GM19372 (cell line): ENCODE measurements at regions not wholly inside any gene's neighbourhood (a gene's known extent, or its start where the extent isn't known, plus 50 kb on each side); places are given as distances from the start of the nearest gene placed in this dataset.
"Not testable (repeated sequence)": the region's sequence is repeated elsewhere in the genome, so short reads cannot be mapped to it uniquely, and the experiment has no call there.

Experiments
- ATAC-seq: cut with Tn5 transposase; IDR thresholded peaks from one replicate; pipeline ENCODE4 v1.9.1; 2021; ENCODE audit warnings: mild to moderate bottlenecking, low read depth, moderate library complexity; ENCODE audit not compliant: unreplicated experiment

DNA sequence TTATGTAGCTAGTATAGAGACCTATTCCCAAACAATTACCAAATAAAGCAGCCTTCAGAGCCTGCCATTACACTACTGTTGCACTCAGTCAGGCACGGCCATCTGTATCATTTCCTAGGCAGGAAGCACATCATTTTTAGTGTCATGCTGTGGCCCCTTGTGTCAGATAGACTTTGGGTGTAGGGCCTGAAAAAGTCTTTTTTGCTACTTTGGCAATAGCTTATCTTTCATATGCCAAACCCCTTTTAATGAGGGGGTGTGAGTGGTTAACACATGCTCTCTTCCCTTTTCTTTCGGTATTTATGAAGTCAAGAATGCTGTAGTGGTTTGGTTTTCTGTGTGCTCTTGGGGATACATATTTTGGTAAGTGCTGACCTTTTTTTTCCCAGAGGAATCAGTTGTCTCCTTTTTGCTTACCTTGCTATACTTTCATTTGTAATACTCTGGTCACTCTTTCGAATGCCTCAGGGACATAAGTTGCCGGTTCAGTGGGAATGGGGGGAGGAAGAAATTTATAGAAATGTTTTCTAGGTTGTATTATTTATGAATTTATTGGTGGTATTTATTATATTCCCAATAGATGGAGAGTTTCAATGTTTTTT, 209.8 kb downstream of the CSNK1G3 start:
- no peak for ATAC-seq

DNA sequence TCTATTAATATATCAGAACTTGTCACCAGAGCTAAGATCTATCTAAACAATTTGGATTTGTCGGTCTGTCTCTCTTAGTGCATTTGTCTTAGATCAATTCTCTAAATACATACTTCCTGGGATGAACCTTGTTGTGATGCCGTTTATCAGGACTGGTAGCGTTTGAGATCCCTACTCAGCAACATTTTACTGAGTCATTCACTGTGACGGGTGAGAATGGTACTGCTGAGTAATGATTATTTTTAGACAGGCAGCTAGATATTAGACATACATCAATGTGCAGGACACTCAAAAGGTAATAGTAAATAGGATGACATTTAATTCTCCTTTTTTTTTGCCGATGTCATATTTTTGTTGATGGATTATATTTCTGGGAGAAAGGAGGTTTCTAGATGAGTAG, 209.0 kb downstream of the CSNK1G3 start:
- no peak for ATAC-seq

DNA sequence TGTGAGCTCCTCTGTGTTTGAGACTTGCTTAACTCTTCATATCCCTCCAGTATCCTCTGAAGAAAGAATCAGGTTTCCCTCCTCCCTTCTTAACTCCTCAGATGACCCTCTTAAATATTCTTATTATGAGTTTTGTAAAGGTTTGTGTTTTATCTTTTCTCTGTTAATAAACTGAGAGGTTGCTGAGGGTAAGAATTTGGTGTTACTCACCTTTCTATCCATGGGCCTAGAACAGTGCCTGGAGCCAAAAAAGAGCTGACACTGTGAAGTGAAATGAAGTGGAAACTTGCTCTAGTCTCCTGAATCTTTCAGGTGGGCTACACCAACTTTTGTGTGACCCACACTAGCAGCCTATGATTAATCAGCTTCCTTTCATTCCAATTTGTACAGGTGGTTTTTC, 208.4 kb downstream of the CSNK1G3 start:
- no peak for ATAC-seq

DNA sequence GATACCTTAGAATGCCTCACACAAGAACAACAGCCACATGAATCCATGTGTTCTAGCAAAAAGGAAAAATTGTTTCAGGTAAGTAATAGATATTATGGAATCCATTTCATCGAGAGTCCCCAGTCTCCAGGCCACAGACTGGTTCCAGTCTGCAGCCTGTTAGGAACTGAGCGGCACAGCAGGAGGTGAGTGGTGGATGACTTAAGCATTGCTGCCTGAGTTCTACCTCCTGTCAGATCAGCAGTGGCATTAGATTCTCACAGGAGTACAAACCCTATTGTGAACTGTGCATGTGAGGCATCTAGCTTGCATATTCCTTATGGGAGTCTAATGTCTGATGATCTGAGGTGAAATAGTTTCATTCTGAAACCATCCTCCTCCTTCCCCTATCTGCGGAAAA, 207.0 kb downstream of the CSNK1G3 start:
- ATAC-seq: no peak

DNA sequence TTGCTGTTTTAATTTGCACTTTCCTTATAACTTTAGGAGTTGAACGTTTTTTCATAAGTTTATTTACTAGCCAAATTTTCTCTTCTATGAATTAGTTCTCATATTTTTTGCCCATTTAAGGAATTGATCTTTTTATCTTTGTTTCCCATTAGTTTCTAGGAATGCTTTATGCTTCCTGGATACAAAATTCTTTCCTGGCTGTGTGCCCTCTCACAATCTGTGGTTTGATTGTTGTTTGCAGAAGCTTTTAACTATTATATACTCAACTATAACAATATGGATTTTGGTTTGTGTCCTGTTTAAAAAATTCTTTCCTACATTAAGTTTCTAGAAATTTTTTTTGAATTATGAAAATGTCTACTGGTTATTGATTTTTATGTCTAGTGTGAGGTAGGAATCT, 206.3 kb downstream of the CSNK1G3 start:
- ATAC-seq: no peak

GRCh38 chr5:123717139-123717538, 205.2 kb downstream of the CSNK1G3 start:
- no peak for ATAC-seq

- no peak for ATAC-seq
Measured at GRCh38 chr5:123710031-123710430, 198.1 kb downstream of the CSNK1G3 start.

DNA sequence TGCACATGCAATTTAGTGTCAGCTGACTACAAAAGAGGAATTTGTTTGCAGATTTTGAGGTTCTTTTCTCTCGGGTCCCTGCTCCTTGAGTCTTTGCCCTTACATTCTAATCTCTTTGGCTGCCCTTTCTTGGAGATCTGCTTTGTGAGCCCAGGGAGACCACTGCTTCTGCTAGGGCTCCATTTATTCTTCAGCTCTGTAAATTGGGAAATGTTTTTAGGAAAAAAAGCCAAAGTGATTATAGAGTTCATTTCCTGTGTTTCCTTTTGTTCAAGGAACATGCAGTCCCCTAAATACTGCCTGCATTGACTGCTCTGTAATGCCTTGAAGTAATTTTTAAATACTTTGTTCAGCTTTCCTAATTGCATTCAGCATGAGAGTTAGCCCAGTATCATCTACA, 197.4 kb downstream of the CSNK1G3 start:
- ATAC-seq: no peak

DNA sequence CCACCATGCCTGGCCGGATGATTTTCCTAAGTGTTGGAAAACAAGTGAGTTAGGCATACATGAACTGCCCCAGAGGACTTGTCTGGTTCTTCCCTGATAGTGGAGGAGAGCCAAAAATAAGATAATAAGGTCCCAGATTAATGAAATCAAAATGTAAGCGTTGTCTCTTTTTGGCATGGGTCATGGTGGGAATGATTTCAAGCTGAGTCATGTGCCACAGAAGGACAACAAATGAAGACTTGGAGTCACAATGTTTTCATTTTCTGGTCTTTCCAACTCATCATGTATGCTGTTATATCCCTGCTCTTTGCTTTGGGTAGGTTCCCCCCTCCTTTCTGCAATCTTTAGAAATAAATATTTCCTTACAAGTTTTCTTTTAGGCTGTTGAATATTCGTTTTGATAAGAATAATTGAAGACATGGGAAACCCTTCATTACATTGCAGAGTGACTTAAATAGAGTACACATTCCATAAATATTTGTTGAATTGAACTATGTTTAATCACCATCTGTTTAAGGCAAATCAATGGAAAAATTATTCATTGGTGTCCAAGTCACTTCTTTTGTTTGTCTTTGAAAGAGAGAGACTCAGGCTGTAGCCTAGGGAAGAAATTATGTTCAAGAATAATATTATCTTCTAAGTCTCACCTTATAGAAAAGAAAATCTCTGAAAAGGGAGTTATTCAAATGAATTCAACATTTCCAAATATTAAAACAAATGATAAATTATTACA, 196.3 kb downstream of the CSNK1G3 start:
- no peak for ATAC-seq

- ATAC-seq: no peak
Measured at GRCh38 chr5:123706531-123706930, 194.6 kb downstream of the CSNK1G3 start.

DNA sequence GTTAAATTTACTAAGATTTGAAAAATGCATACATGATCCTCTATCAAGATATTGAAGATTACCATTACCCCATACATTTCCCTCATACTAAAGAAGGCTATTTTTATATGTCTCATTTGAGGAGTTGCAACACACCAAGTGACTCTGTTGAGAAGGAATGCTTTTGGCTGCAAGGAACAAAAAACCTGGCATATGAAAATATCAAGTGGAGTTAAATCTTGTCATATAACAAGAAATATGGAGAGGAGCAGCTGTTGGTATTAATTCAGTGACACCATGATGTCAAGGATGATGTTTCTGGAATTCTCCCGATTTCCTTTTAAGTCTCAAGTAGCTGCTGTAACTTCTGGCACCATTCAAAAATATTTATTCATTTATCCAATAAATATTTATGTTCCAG, 193.8 kb downstream of the CSNK1G3 start:
- ATAC-seq: no peak

- no peak for ATAC-seq
Measured at GRCh38 chr5:123701511-123702200, 189.7 kb downstream of the CSNK1G3 start.

GRCh38 chr5:123700624-123701287, 188.8 kb downstream of the CSNK1G3 start:
- no peak for ATAC-seq

- ATAC-seq: no peak
Measured at GRCh38 chr5:123699571-123699970, 187.6 kb downstream of the CSNK1G3 start.

- not testable (repeated sequence) for ATAC-seq
Measured at GRCh38 chr5:123698937-123699336, 187.0 kb downstream of the CSNK1G3 start.

GRCh38 chr5:123696921-123697341, 185.0 kb downstream of the CSNK1G3 start:
- no peak for ATAC-seq

- no peak for ATAC-seq
Measured at GRCh38 chr5:123690821-123691220, 178.8 kb downstream of the CSNK1G3 start.

DNA sequence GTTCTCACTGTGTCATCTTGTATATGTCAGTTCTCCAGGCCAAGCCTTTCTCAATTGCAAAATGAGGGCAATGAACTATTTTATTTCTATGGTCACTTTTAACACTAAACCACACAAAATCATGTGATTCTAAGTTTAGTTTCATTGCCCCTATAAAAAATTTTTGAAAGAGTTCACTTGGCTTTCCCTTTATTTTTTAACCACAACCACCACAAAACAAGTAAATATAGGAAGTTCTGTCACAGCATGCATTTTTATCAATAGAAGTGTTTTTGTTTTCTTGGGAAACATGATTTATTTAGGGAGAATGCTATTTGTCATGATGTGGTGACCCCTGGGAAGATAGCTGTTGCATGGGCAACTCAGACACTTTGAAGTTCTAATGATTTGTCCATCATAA, 169.1 kb downstream of the CSNK1G3 start:
- ATAC-seq: no peak

- ATAC-seq: no peak
Measured at GRCh38 chr5:123673107-123673506, 161.1 kb downstream of the CSNK1G3 start.

DNA sequence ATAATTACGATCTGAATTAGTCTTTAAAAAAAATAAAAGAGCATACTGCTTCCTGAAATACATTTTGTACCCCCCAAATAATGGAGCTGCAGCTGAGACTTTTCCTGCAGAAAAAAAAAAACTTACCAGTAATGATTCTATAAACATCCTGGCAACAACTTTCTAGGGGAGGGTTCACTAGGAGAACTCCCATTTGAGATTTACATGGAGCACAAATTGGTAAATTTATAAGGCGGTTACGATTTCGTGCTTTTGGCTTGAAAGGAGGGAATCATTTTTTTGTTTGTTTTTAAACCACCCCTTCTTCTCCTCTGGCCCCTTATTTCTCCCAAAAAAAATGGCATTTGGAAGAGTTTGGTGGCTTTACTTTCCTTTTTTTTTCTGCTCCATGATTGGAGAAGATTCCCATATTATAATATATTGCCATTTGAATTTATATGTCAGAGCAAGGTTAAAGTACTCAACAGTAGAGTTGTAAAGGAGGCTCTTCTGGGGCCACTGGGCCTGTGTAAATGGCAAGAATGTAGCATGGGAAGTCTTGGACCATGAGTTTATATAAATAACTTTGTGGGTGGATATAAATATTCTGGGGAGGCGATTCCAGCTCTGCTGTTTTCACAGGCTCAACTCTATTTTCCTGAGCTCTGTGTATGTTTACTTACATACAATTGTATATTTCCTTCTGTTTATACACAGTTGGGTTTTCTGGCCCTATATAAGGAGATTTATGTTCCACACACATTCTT, 159.9 kb downstream of the CSNK1G3 start:
- no peak for ATAC-seq

GRCh38 chr5:123671042-123671441, 159.1 kb downstream of the CSNK1G3 start:
- no peak for ATAC-seq
